ENCODE measurements at regions not wholly inside any gene's neighbourhood (a gene's known extent, or its start where the extent isn't known, plus 50 kb on each side); places are given as distances from the start of the nearest gene placed in this dataset.
A peak's percentile ranks its signal among the peaks of the same experiment; 100 is the strongest.

- Histone ChIP-seq H4K20me1 (ENCODE audit: insufficient read depth, low read length) (no peaks in the 10 kb centered on the region), H3K36me3 (ENCODE audit: insufficient read depth, low read length) (no peaks in the 10 kb centered on the region), H3K9me3 (ENCODE audit: insufficient read depth, low read length, severe bottlenecking) (no peaks in the 10 kb centered on the region), H3K4me2 (ENCODE audit: insufficient read depth, low read length) (no peak overlapping the region), H3K27me3 (ENCODE audit: insufficient read depth, low read length, poor library complexity) (no peaks in the 10 kb centered on the region), H3K4me3 (ENCODE audit: low read depth in 1 of 2, low read length in 2 of 2) (no peak overlapping the region), H3K4me1 (ENCODE audit: insufficient read depth, low read length) (no peaks in the 10 kb centered on the region), H3K27ac (ENCODE audit: low read length) (no peak overlapping the region), H3K79me2 (ENCODE audit: insufficient read depth, low read length) (no peaks in the 10 kb centered on the region), H3K9ac (ENCODE audit: low read depth, low read length) (no peak overlapping the region), H2AFZ (ENCODE audit: low read depth, low read length) (no peak overlapping the region)
- TF ChIP-seq CTCF (IDR thresholded peaks at IDR 0.05; ENCODE audit: borderline replicate concordance, extremely low read depth, low read length, poor library complexity, severe bottlenecking), result no peak
- TF ChIP-seq EZH2 (IDR thresholded peaks at IDR 0.05; ENCODE audit: borderline replicate concordance, low read depth, low read length, severe bottlenecking), result no peak
- DNase-seq (no peak), ATAC-seq (ENCODE audit: insufficient read depth, low read depth) (no peak)
Measured at GRCh38 chr4:178387756-178388155, 945.5 kb upstream of the AGA start.

GRCh38 chr4:178395798-178396197 lies 953.6 kb upstream of the AGA start:
- Histone ChIP-seq H4K20me1 (ENCODE audit: insufficient read depth, low read length) (no peaks in the 10 kb centered on the region), H3K27me3 (ENCODE audit: insufficient read depth, low read length, poor library complexity) (no peaks in the 10 kb centered on the region), H3K4me3 (ENCODE audit: low read depth in 1 of 2, low read length in 2 of 2) (no peak overlapping the region), H3K36me3 (ENCODE audit: insufficient read depth, low read length) (no peaks in the 10 kb centered on the region), H3K79me2 (ENCODE audit: insufficient read depth, low read length) (no peaks in the 10 kb centered on the region), H3K27ac (ENCODE audit: low read length) (no peak overlapping the region), H2AFZ (ENCODE audit: low read depth, low read length) (no peak overlapping the region), H3K4me2 (ENCODE audit: insufficient read depth, low read length) (no peak overlapping the region), H3K9ac (ENCODE audit: low read depth, low read length) (no peak overlapping the region), H3K9me3 (ENCODE audit: insufficient read depth, low read length, severe bottlenecking) (no peaks in the 10 kb centered on the region), H3K4me1 (ENCODE audit: insufficient read depth, low read length) (no peaks in the 10 kb centered on the region)
- ATAC-seq (ENCODE audit: insufficient read depth, low read depth) (peak; percentile 47; the same call in 2 of the 3 replicates), DNase-seq (no peak)
- TF ChIP-seq CTCF (IDR thresholded peaks at IDR 0.05; ENCODE audit: borderline replicate concordance, extremely low read depth, low read length, poor library complexity, severe bottlenecking), result peak; percentile 52
- no peak for TF ChIP-seq EZH2 (IDR thresholded peaks at IDR 0.05; ENCODE audit: borderline replicate concordance, low read depth, low read length, severe bottlenecking)

GRCh38 chr4:178412455-178412854 lies 970.2 kb upstream of the AGA start:
- H3K4me1 ChIP-seq (ENCODE audit: insufficient read depth, low read length), result no peaks in the 10 kb centered on the region
- H3K4me3 ChIP-seq (ENCODE audit: low read depth in 1 of 2, low read length in 2 of 2), result no peak overlapping the region
- no peak overlapping the region for H3K27ac ChIP-seq (ENCODE audit: low read length)
- H3K9me3 ChIP-seq (ENCODE audit: insufficient read depth, low read length, severe bottlenecking), result no peaks in the 10 kb centered on the region
- no peaks in the 10 kb centered on the region for H4K20me1 ChIP-seq (ENCODE audit: insufficient read depth, low read length)
- ATAC-seq (ENCODE audit: insufficient read depth, low read depth) (no peak), DNase-seq (no peak)
- no peak overlapping the region for H3K4me2 ChIP-seq (ENCODE audit: insufficient read depth, low read length)
- no peaks in the 10 kb centered on the region for H3K27me3 ChIP-seq (ENCODE audit: insufficient read depth, low read length, poor library complexity)
- no peak for TF ChIP-seq CTCF (IDR thresholded peaks at IDR 0.05; ENCODE audit: borderline replicate concordance, extremely low read depth, low read length, poor library complexity, severe bottlenecking)
- TF ChIP-seq EZH2 (IDR thresholded peaks at IDR 0.05; ENCODE audit: borderline replicate concordance, low read depth, low read length, severe bottlenecking), result no peak
- H2AFZ ChIP-seq (ENCODE audit: low read depth, low read length), result no peak overlapping the region
- no peak overlapping the region for H3K9ac ChIP-seq (ENCODE audit: low read depth, low read length)
- no peaks in the 10 kb centered on the region for H3K36me3 ChIP-seq (ENCODE audit: insufficient read depth, low read length)
- H3K79me2 ChIP-seq (ENCODE audit: insufficient read depth, low read length), result no peaks in the 10 kb centered on the region

- no peaks in the 10 kb centered on the region for H4K20me1 ChIP-seq (ENCODE audit: insufficient read depth, low read length)
- H3K27me3 ChIP-seq (ENCODE audit: insufficient read depth, low read length, poor library complexity), result no peaks in the 10 kb centered on the region
- ATAC-seq (ENCODE audit: insufficient read depth, low read depth) (no peak), DNase-seq (no peak)
- no peaks in the 10 kb centered on the region for H3K4me1 ChIP-seq (ENCODE audit: insufficient read depth, low read length)
- H3K4me2 ChIP-seq (ENCODE audit: insufficient read depth, low read length), result no peak overlapping the region
- H3K27ac ChIP-seq (ENCODE audit: low read length), result no peak overlapping the region
- H3K79me2 ChIP-seq (ENCODE audit: insufficient read depth, low read length), result no peaks in the 10 kb centered on the region
- H3K9me3 ChIP-seq (ENCODE audit: insufficient read depth, low read length, severe bottlenecking), result no peaks in the 10 kb centered on the region
- no peak overlapping the region for H3K9ac ChIP-seq (ENCODE audit: low read depth, low read length)
- H3K36me3 ChIP-seq (ENCODE audit: insufficient read depth, low read length), result no peaks in the 10 kb centered on the region
- no peak overlapping the region for H3K4me3 ChIP-seq (ENCODE audit: low read depth in 1 of 2, low read length in 2 of 2)
- no peak overlapping the region for H2AFZ ChIP-seq (ENCODE audit: low read depth, low read length)
- TF ChIP-seq EZH2 (IDR thresholded peaks at IDR 0.05; ENCODE audit: borderline replicate concordance, low read depth, low read length, severe bottlenecking) (no peak), CTCF (IDR thresholded peaks at IDR 0.05; ENCODE audit: borderline replicate concordance, extremely low read depth, low read length, poor library complexity, severe bottlenecking) (no peak)
Measured at GRCh38 chr4:178414042-178414441, 971.8 kb upstream of the AGA start.
